Heart right ventricle (tissue), 16 donors: ENCODE measurements at regions not wholly inside any gene's neighbourhood (a gene's known extent, or its start where the extent isn't known, plus 50 kb on each side); places are given as distances from the start of the nearest gene placed in this dataset.

Experiments
- ATAC-seq, 8 donors: fragments of 200-7000 bp; cut with Tn5 transposase; one replicate each; pipeline ENCODE4 v1.9.1; 2020; ENCODE audit warnings: mild to moderate bottlenecking in 8 of 8, moderate library complexity in 8 of 8, moderate number of reproducible peaks in 1 of 8
- DNase-seq, 2 donors: peaks; one replicate each; pipeline ENCODE4 v3.0.0-alpha.2; 2020
- H3K27ac ChIP-seq, 10 donors: fragments of 200-600 bp; sonication (generic) in 2 of 10; one replicate each; pipeline versions ENCODE4 v1.5.0 to v1.8.0; 2020 to 2022; ENCODE audit warnings: mild to moderate bottlenecking in 3 of 10
- H3K27me3 ChIP-seq, 7 donors: fragments of 200-600 bp; one replicate each; pipeline ENCODE4 v1.8.0; 2021 to 2022; ENCODE audit warnings: mild to moderate bottlenecking in 2 of 7
- H3K36me3 ChIP-seq, 9 donors: fragments of 200-600 bp; sonication (generic) in 1 of 9; one replicate each; pipeline versions ENCODE4 v1.5.0 to v1.8.0; 2020 to 2022; ENCODE audit warnings: mild to moderate bottlenecking in 2 of 9
- H3K4me1 ChIP-seq, 9 donors: fragments of 200-600 bp; sonication (generic) in 1 of 9; one replicate each; pipeline versions ENCODE4 v1.5.0 to v1.8.0; 2020 to 2022; ENCODE audit warnings: mild to moderate bottlenecking in 4 of 9
- H3K4me3 ChIP-seq, 10 donors: fragments of 200-600 bp; sonication (generic) in 2 of 10; one replicate each; pipeline versions ENCODE4 v1.5.0 to v1.8.0; 2020 to 2022; ENCODE audit warnings: mild to moderate bottlenecking in 7 of 10, moderate library complexity in 2 of 10
- H3K9me3 ChIP-seq, 11 donors: fragments of 200-600 bp in 10 of 11; sonication (generic) in 2 of 11; one replicate each; pipeline versions ENCODE4 v1.5.0 to v1.8.0; 2013 to 2022; ENCODE audit warnings: mild to moderate bottlenecking in 2 of 11, control low read depth in 1 of 11, moderate library complexity in 1 of 11
- WGBS, 2 donors: extraction: QIAGEN DNeasy Blood & Tissue Kit; methylation state at CpG; one replicate each; pipeline ENCODE4 v1.1.7; 2013; ENCODE audit warnings: inconsistent platforms in 1 of 2; 5-methylcytosine and 5-hydroxymethylcytosine counted together
- intact Hi-C, 10 donors: fragments of 100-400 bp; cut with DNase I; formaldehyde crosslinking; loops; one replicate each; pipeline versions ENCODE4 v1.11.1 to v1.14.2; 2022
- TF ChIP-seq, protein P1 (sequence below), 9 donors: fragments of 200-600 bp; sonication (generic) in 2 of 9; IDR thresholded peaks; one replicate each; pipeline versions ENCODE4 v1.5.0 to v1.8.0; 2021 to 2022; ENCODE audit warnings: antibody characterized with exemption in 9 of 9, mild to moderate bottlenecking in 5 of 9, moderate library complexity in 1 of 9
- donor health status: Arrhythmogenic right ventricular cardiomyopathy.
- donor health status: ischemic (EF 13 %, LVEDD 7.1; RV severe dilation, severe dysfunction).
- donor health status: healthy with polysubstance abuse.
- donor health status: DM: no; HTN: yes; CAD: no.
- donor health status: DM: no; HTN: no; CAD: no.
- donor health status: ischemic (EF 25% LVEDD 6.9; RV normal size, moderate dysfunction).
- donor health status: ischemic (EF 25% LVEDD 5.7; RV mildly dilated, moderate dysfunction).
- donor health status: healthy.
- donor health status: DM: yes; HTN: yes; CAD: no.
- donor health status: Ischemic cardiomyopathy.
- donor health status: ischemic (EF 35%, LVEDD 5.7; RV mildly dilated, moderate dysfunction).
- donor health status: nonischemic (EF 11% LVEDD 7.7; RV severe dilation, severe dysfunction).
- donor health status: DM: yes; HTN: yes; CAD: no.
- donor health status: PGD.
- donor health status: ischemic (EF 29% LVEDD 5.4; RV normal size, mild dysfunction).
- donor health status: nonischemic (EF 23%, LVEDD 6.1; RV moderate dilation, normal function).

DNA sequence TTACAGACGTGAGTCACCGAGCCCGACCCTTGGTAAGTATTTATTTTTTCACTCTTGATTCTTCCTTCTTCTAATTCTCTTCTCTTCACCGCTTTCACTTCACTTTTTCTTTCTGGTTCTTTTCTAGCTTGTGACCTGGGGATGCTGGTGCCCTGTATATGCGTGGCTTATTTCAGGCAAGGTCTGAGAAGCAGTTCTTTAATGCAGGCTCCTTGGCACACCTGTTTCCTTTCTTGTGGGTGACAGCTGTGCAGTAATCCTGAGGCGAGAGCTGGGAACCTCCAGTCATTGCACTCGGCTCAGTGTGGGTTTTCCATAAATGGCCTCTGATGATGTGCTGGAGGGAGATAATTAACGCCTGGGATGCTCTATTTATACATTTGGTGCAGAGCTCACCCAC, 193.8 kb downstream of the TSN start:
- Histone ChIP-seq H3K9me3 (peaks cover 0 to 8% (median 0%) of the 10 kb centered on the region in 11 donors), H3K4me3 (no peak overlapping the region), H3K4me1 (peaks cover 0 to 3% (median 0%) of the 10 kb centered on the region in 9 donors), H3K27ac (no peak overlapping the region), H3K27me3 (no peaks in the 10 kb centered on the region), H3K36me3 (no peaks in the 10 kb centered on the region)
- DNase-seq (no peak), ATAC-seq (no peak)
- TF ChIP-seq, protein P1, sequence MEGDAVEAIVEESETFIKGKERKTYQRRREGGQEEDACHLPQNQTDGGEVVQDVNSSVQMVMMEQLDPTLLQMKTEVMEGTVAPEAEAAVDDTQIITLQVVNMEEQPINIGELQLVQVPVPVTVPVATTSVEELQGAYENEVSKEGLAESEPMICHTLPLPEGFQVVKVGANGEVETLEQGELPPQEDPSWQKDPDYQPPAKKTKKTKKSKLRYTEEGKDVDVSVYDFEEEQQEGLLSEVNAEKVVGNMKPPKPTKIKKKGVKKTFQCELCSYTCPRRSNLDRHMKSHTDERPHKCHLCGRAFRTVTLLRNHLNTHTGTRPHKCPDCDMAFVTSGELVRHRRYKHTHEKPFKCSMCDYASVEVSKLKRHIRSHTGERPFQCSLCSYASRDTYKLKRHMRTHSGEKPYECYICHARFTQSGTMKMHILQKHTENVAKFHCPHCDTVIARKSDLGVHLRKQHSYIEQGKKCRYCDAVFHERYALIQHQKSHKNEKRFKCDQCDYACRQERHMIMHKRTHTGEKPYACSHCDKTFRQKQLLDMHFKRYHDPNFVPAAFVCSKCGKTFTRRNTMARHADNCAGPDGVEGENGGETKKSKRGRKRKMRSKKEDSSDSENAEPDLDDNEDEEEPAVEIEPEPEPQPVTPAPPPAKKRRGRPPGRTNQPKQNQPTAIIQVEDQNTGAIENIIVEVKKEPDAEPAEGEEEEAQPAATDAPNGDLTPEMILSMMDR (IDR thresholded peaks at IDR 0.05), result no peak
- 78% methylated on average over 8 of the region's 8 CpGs for WGBS, 2 donors
- intact Hi-C loops, result no loop called here

DNA sequence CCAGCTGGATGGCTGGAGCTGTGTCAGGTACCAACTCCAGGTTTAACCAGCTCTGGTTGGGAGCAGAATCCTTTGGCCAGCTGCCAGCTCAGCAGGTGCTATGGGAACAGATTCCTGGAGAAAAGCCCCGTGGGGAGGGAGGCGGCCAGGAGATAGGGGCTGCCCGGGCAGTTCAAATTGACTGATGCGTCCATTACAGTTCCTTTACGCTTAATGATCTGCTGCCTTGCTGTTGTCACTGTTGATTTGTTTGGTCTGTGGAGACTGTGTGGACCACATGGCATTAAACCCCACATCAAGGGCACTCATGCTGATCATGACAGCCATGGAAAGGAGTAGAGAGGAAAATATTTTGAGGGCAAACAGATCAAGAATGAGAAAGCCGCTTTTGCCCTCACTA, 200.0 kb downstream of the TSN start:
- peaks cover 0 to 10% (median 0%) of the 10 kb centered on the region in 11 donors for H3K9me3 ChIP-seq
- no peaks in the 10 kb centered on the region for H3K4me1 ChIP-seq
- no peak overlapping the region for H3K4me3 ChIP-seq
- H3K27me3 ChIP-seq, result peaks cover 0 to 3% (median 0%) of the 10 kb centered on the region in 7 donors
- no peaks in the 10 kb centered on the region for H3K36me3 ChIP-seq
- H3K27ac ChIP-seq, result no peak overlapping the region
- TF ChIP-seq, protein P1 (IDR thresholded peaks at IDR 0.05), result no peak
- DNase-seq (no peak), ATAC-seq (no peak)
- intact Hi-C loops, result no loop called here
- 70 to 72% methylated on average over 6 of the region's 6 CpGs for WGBS, 2 donors

DNA sequence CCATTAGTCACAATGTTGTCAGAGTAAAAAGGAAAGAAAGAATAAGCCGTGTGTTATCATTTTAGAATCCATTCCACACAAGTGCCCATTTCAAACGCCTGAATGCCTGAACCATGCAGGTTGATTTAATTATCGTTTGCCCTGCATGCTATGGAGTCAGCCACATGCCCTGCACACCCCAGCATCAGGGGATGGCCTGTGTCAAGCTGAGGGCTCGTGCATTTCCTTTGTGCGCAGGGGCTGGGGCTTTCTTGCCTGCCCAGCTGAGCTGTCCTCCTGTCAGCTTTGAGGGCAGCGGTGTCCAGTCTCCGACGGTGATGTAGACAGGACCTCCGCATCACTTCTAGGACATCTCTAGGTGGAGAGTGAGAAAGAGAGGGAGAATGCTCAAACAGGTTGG, 200.4 kb downstream of the TSN start:
- no peak overlapping the region for H3K27ac ChIP-seq
- H3K4me1 ChIP-seq, result no peaks in the 10 kb centered on the region
- peaks cover 0 to 10% (median 0%) of the 10 kb centered on the region in 11 donors for H3K9me3 ChIP-seq
- ATAC-seq (no peak), DNase-seq (no peak)
- H3K27me3 ChIP-seq, result peaks cover 0 to 3% (median 0%) of the 10 kb centered on the region in 7 donors
- H3K4me3 ChIP-seq, result no peak overlapping the region
- 84% methylated on average over 9 of the region's 9 CpGs for WGBS, 2 donors
- TF ChIP-seq, protein P1 (IDR thresholded peaks at IDR 0.05), result no peak
- intact Hi-C loops, result no loop called here
- H3K36me3 ChIP-seq, result no peaks in the 10 kb centered on the region

DNA sequence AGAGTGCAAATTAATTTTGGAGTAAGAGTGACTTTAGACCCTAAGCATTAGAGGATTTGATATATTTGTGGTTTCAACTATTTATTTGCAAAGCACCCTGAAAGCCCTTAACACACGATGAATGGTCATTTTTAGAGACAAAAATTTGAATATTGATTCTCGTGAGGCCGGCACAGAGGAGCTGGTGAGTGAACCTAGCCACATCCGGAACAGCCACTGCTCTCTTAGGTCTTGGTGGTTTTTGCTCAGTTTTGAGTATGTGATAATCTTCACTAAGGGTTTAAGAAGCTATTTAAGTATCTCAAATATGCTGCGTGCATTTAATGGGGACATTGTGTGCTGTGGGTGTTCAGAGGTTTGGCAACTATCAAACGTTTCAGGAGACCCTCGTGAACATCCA, 204.8 kb downstream of the TSN start:
- Histone ChIP-seq H3K4me1 (no peaks in the 10 kb centered on the region), H3K27me3 (peaks cover 0 to 3% (median 0%) of the 10 kb centered on the region in 7 donors), H3K9me3 (no peaks in the 10 kb centered on the region), H3K36me3 (no peaks in the 10 kb centered on the region), H3K27ac (no peak overlapping the region), H3K4me3 (no peak overlapping the region)
- ATAC-seq (no peak), DNase-seq (no peak)
- TF ChIP-seq, protein P1 (IDR thresholded peaks at IDR 0.05), result no peak
- 85 to 90% methylated on average over 7 of the region's 7 CpGs for WGBS, 2 donors
- intact Hi-C loops, result loop anchor here in 1 of 10 donors (10.0 kb wide), 1 partner anchor 145 kb away; no protein-coding TSS in a partner anchor
